Activated CD8-positive, alpha-beta memory T cell treated with anti-CD3 and anti-CD28 coated beads, Interleukin-2, amount 10 ng/mL, durations not matched to agents 7 days and 5 days (primary cell): ENCODE measurements at regions not wholly inside any gene's neighbourhood (a gene's known extent, or its start where the extent isn't known, plus 50 kb on each side); places are given as distances from the start of the nearest gene placed in this dataset.
"Not testable (repeated sequence)": the region's sequence is repeated elsewhere in the genome, so short reads cannot be mapped to it uniquely, and the experiment has no call there.

ENCODE experiments used
- ATAC-seq: fragments of 150-1000 bp; cut with Tn5 transposase; one replicate; pipeline ENCODE4 v1.10.0; 2021; ENCODE audit warnings: moderate library complexity
- CTCF ChIA-PET: fragments of 350-600 bp; sonication (Branson Sonifier 250); formaldehyde crosslinking; loops from one replicate; lab custom pipeline; 2021; ENCODE audit warnings: antibody characterized with exemption; lab: Charles Lee
- DNase-seq: peaks from one replicate; pipeline ENCODE4 v3.0.0-alpha.2; 2020
- H3K27ac Mint-ChIP-seq: one replicate; pipeline ENCODE4 v1.8.0; 2021; ENCODE audit warnings: mild to moderate bottlenecking, mixed read lengths
- H3K27me3 Mint-ChIP-seq: one replicate; pipeline ENCODE4 v1.8.0; 2021; ENCODE audit warnings: mixed read lengths
- H3K36me3 Mint-ChIP-seq: one replicate; pipeline ENCODE4 v1.8.0; 2021; ENCODE audit warnings: mild to moderate bottlenecking, mixed read lengths
- H3K4me1 Mint-ChIP-seq: one replicate; pipeline ENCODE4 v1.8.0; 2021; ENCODE audit warnings: mixed read lengths
- H3K4me3 Mint-ChIP-seq: one replicate; pipeline ENCODE4 v1.8.0; 2021; ENCODE audit warnings: mild to moderate bottlenecking, moderate library complexity, mixed read lengths
- H3K9me3 Mint-ChIP-seq: one replicate; pipeline ENCODE4 v1.8.0; 2022; ENCODE audit warnings: low read depth, mixed read lengths

- H3K27ac Mint-ChIP-seq, H3K27me3 Mint-ChIP-seq, H3K4me3 Mint-ChIP-seq, H3K4me1 Mint-ChIP-seq, H3K9me3 Mint-ChIP-seq, H3K36me3 Mint-ChIP-seq, ATAC-seq, CTCF ChIA-PET: not testable (repeated sequence)
- DNase-seq: peak; percentile 34
Measured at GRCh38 chr9:66264786-66265185, 527.8 kb downstream of the FOXD4L4 start.

- H3K4me3 Mint-ChIP-seq, CTCF ChIA-PET, H3K9me3 Mint-ChIP-seq, H3K36me3 Mint-ChIP-seq, H3K4me1 Mint-ChIP-seq, H3K27me3 Mint-ChIP-seq, ATAC-seq: not testable (repeated sequence)
- H3K27ac Mint-ChIP-seq: peak overlapping the region; percentile 24
- peak; percentile 48 for DNase-seq
Measured at GRCh38 chr9:66266202-66266601, 529.3 kb downstream of the FOXD4L4 start.

GRCh38 chr9:66266856-66267430 is 530.0 kb downstream of the FOXD4L4 start:
- ATAC-seq, H3K4me1 Mint-ChIP-seq, H3K4me3 Mint-ChIP-seq, CTCF ChIA-PET, H3K9me3 Mint-ChIP-seq, H3K36me3 Mint-ChIP-seq, H3K27ac Mint-ChIP-seq, H3K27me3 Mint-ChIP-seq: not testable (repeated sequence)
- peak; percentile 36 for DNase-seq

GRCh38 chr9:66267684-66268083 is 530.7 kb downstream of the FOXD4L4 start:
- H3K27me3 Mint-ChIP-seq, H3K9me3 Mint-ChIP-seq, CTCF ChIA-PET, H3K36me3 Mint-ChIP-seq, H3K4me1 Mint-ChIP-seq: not testable (repeated sequence)
- Mint-ChIP-seq H3K27ac (peak overlapping the region; percentile 43), H3K4me3 (peak overlapping the region; percentile 28)
- DNase-seq (peak; percentile 70), ATAC-seq (peak; percentile 81)

- H3K9me3 Mint-ChIP-seq, H3K36me3 Mint-ChIP-seq, CTCF ChIA-PET, H3K27ac Mint-ChIP-seq, ATAC-seq, H3K27me3 Mint-ChIP-seq, H3K4me1 Mint-ChIP-seq: not testable (repeated sequence)
- H3K4me3 Mint-ChIP-seq: peak overlapping the region; percentile 44
- peak; percentile 43 for DNase-seq
Measured at GRCh38 chr9:66269024-66269423, 532.1 kb downstream of the FOXD4L4 start.

- H3K4me1 Mint-ChIP-seq, H3K36me3 Mint-ChIP-seq, H3K9me3 Mint-ChIP-seq, CTCF ChIA-PET, H3K27me3 Mint-ChIP-seq: not testable (repeated sequence)
- DNase-seq (peak; percentile 76), ATAC-seq (peak; percentile 44)
- peak overlapping the region; percentile 97 for H3K27ac Mint-ChIP-seq
- H3K4me3 Mint-ChIP-seq: peak overlapping the region; percentile 98
Measured at GRCh38 chr9:66269783-66270182, 532.8 kb downstream of the FOXD4L4 start.

GRCh38 chr9:66278809-66279208 is 541.9 kb downstream of the FOXD4L4 start:
- ATAC-seq, H3K4me1 Mint-ChIP-seq: not testable (repeated sequence)

More at GRCh38 chr9:66278809-66279208, 541.9 kb downstream of the FOXD4L4 start:
- H3K27me3 Mint-ChIP-seq, H3K4me3 Mint-ChIP-seq, CTCF ChIA-PET, H3K36me3 Mint-ChIP-seq, H3K9me3 Mint-ChIP-seq, H3K27ac Mint-ChIP-seq, DNase-seq: not testable (repeated sequence)
